ENCODE measurements at regions not wholly inside any gene's neighbourhood (a gene's known extent, or its start where the extent isn't known, plus 50 kb on each side); places are given as distances from the start of the nearest gene placed in this dataset.

DNA sequence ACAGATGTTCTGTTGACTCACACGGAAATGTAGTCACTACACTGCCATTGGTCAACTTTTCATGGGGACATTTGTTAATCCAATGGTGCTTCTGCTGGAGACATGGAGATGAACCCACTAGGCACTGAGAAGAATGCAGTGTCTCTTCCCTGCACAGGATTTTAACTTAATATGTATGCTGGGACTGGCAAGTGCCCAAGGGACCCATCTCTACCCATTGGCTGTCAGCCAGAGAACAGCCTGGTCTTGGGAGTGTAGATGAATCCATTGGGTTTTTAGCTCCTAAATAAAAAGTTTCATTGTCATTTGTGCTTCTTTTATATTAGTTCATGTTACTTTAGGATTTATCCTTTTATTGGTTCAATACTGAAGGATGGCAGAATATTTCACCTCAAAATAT is 195.8 kb upstream of the CDH6 start:
- no peaks in the 10 kb centered on the region for H3K4me1 ChIP-seq (replicated peaks)
- no peak overlapping the region for H3K27ac ChIP-seq
- no peaks in the 10 kb centered on the region for H3K27me3 ChIP-seq (replicated peaks; ENCODE audit: insufficient read depth)
- TF ChIP-seq POLR2A (IDR thresholded peaks at IDR 0.05): no peak
- TF ChIP-seq, protein P1, sequence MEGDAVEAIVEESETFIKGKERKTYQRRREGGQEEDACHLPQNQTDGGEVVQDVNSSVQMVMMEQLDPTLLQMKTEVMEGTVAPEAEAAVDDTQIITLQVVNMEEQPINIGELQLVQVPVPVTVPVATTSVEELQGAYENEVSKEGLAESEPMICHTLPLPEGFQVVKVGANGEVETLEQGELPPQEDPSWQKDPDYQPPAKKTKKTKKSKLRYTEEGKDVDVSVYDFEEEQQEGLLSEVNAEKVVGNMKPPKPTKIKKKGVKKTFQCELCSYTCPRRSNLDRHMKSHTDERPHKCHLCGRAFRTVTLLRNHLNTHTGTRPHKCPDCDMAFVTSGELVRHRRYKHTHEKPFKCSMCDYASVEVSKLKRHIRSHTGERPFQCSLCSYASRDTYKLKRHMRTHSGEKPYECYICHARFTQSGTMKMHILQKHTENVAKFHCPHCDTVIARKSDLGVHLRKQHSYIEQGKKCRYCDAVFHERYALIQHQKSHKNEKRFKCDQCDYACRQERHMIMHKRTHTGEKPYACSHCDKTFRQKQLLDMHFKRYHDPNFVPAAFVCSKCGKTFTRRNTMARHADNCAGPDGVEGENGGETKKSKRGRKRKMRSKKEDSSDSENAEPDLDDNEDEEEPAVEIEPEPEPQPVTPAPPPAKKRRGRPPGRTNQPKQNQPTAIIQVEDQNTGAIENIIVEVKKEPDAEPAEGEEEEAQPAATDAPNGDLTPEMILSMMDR (IDR thresholded peaks at IDR 0.05): no peak
- no peak for TF ChIP-seq POLR2AphosphoS5 (IDR thresholded peaks at IDR 0.05)
- intact Hi-C loops (cut with DNase I): no loop called here
- 76% methylated on average over 1 of the region's 1 CpG for WGBS
- no peak for DNase-seq (ENCODE audit: low spot score)
- H3K4me3 ChIP-seq: no peak overlapping the region
- no peaks in the 10 kb centered on the region for H3K9me3 ChIP-seq
- H3K36me3 ChIP-seq: no peaks in the 10 kb centered on the region

DNA sequence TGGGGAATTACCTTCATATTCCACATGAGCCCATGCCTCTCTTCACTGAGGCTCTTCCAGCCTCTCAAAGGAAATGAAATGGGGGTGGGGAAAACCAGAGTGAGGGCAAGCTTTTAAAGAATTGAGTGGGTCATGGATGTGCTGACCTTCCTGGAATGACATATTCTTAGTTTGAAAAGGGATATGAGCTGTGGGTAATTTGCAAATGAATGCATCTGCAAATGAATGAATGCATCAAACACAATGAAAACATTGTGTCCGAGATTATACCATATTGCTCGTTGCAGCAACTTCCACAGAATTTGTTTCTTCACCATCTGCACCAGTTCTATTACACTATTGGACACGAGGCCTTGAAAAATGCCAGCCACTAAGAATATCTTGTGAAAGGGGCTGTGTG is 198.6 kb upstream of the CDH6 start:
- Histone ChIP-seq H3K36me3 (no peaks in the 10 kb centered on the region), H3K27me3 (replicated peaks; ENCODE audit: insufficient read depth) (no peaks in the 10 kb centered on the region), H3K27ac (no peak overlapping the region), H3K9me3 (no peaks in the 10 kb centered on the region), H3K4me3 (no peak overlapping the region), H3K4me1 (replicated peaks) (no peaks in the 10 kb centered on the region)
- 88% methylated on average over 3 of the region's 3 CpGs for WGBS
- intact Hi-C loops (cut with DNase I): no loop called here
- TF ChIP-seq POLR2A (IDR thresholded peaks at IDR 0.05): no peak
- TF ChIP-seq, protein P1 (IDR thresholded peaks at IDR 0.05): no peak
- DNase-seq (ENCODE audit: low spot score): no peak

DNA sequence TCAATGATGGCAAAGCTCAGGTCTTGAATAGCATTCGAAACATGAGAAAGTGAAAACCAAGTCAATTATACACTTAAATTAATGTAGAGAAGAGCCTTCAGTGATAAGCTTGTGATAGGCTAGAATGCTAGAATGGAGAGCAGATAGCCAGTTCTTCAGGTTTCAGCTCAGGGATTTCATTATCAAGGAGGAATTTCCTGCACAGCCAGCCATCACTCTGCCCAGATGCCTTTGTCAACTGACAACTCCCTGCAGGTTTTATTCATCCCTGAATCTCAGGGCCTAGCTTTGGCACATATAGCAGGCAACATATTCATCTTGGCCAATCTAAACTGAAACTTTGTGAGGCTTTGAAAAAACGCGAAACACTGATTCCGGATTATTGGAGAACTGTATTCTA is 199.3 kb upstream of the CDH6 start:
- Histone ChIP-seq H3K4me3 (no peak overlapping the region), H3K27me3 (replicated peaks; ENCODE audit: insufficient read depth) (no peaks in the 10 kb centered on the region), H3K4me1 (replicated peaks) (no peaks in the 10 kb centered on the region), H3K9me3 (no peaks in the 10 kb centered on the region), H3K27ac (no peak overlapping the region), H3K36me3 (no peaks in the 10 kb centered on the region)
- no peak for DNase-seq (ENCODE audit: low spot score)
- intact Hi-C loops (cut with DNase I): no loop called here
- WGBS: 93% methylated on average over 4 of the region's 4 CpGs
- TF ChIP-seq POLR2A (IDR thresholded peaks at IDR 0.05) (no peak), POLR2AphosphoS5 (IDR thresholded peaks at IDR 0.05) (no peak)
- TF ChIP-seq, protein P1 (IDR thresholded peaks at IDR 0.05): no peak

DNA sequence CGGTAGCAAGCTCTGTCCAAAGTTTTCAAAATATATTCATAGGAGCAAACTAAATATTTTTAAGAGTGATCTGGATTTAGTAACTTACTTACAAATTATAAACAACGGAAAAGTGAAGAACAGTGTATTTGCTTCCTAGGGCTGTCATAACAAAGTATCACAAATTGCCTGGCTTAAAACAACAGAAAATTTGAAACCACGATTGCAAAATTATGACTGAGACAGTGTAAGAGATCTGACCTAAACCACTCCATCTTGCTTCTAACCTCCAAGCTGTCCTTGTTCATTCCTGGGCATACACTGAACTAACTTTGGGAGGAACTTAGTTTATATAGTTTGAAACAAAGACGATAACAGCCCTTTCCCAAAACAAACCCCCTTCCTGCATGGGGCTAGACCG is 202.0 kb upstream of the CDH6 start:
- WGBS: 72% methylated on average over 5 of the region's 5 CpGs
- H3K27me3 ChIP-seq (replicated peaks; ENCODE audit: insufficient read depth): no peaks in the 10 kb centered on the region
- no peak for DNase-seq (ENCODE audit: low spot score)
- H3K9me3 ChIP-seq: no peaks in the 10 kb centered on the region
- H3K27ac ChIP-seq: no peak overlapping the region
- intact Hi-C loops (cut with DNase I): no loop called here
- H3K36me3 ChIP-seq: no peaks in the 10 kb centered on the region
- TF ChIP-seq POLR2AphosphoS5 (IDR thresholded peaks at IDR 0.05): no peak
- TF ChIP-seq, protein P1 (IDR thresholded peaks at IDR 0.05): no peak
- TF ChIP-seq POLR2A (IDR thresholded peaks at IDR 0.05): no peak
- no peak overlapping the region for H3K4me3 ChIP-seq
- no peaks in the 10 kb centered on the region for H3K4me1 ChIP-seq (replicated peaks)

DNA sequence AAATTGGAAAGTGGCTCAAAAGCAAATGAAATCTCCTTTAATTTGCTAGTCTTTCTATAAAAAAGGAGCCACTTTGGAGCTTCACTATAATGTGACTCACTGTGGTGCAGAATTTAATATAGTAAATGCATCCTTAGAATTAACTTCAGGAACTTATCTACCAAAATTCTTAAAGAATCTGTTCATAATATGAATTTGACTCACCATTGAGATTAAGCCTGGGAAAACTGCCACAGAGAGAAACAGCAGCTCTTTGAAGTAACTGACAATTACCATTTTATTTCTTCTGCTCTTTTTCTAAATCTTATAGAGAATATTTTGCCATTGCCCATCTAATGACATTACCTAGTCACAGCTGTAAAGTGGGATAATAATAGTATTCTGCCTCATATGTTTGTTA is 211.9 kb upstream of the CDH6 start:
- TF ChIP-seq, protein P1 (IDR thresholded peaks at IDR 0.05): no peak
- TF ChIP-seq POLR2AphosphoS5 (IDR thresholded peaks at IDR 0.05): no peak
- no peak for TF ChIP-seq POLR2A (IDR thresholded peaks at IDR 0.05)
- no peak for DNase-seq (ENCODE audit: low spot score)
- H3K27ac ChIP-seq: no peak overlapping the region
- intact Hi-C loops (cut with DNase I): no loop called here
- no peaks in the 10 kb centered on the region for H3K36me3 ChIP-seq
- no peaks in the 10 kb centered on the region for H3K4me1 ChIP-seq (replicated peaks)
- H3K9me3 ChIP-seq: no peaks in the 10 kb centered on the region
- H3K4me3 ChIP-seq: no peak overlapping the region
- no peaks in the 10 kb centered on the region for H3K27me3 ChIP-seq (replicated peaks; ENCODE audit: insufficient read depth)

Data from prostate gland (tissue), 2 donors.